SK-N-SH treated with all-trans-retinoic acid at 6 μM for 48 hours (cell line): ENCODE measurements at regions not wholly inside any gene's neighbourhood (a gene's known extent, or its start where the extent isn't known, plus 50 kb on each side); places are given as distances from the start of the nearest gene placed in this dataset.

ENCODE experiments used
- ATAC-seq: fragments of 200-7000 bp; cut with Tn5 transposase; 3 replicates; pipeline ENCODE4 v1.9.1; 2020; ENCODE audit warnings: mild to moderate bottlenecking, moderate library complexity
- ARNTL ChIP-seq: fragments of 450-650 bp; formaldehyde crosslinking; IDR thresholded peaks from 2 replicates; pipeline ENCODE4 v1.5.0; 2020; ENCODE audit warnings: low read depth, mild to moderate bottlenecking, moderate library complexity, borderline replicate concordance
- BACH2 ChIP-seq: fragments of 250-450 bp; sonication (Bioruptor Pico); IDR thresholded peaks from 2 replicates; pipeline ENCODE4 v1.9.0; 2021; ENCODE audit warnings: mild to moderate bottlenecking, borderline replicate concordance
- CSDC2 ChIP-seq: fragments of 250-450 bp; sonication (Bioruptor Pico); IDR thresholded peaks from 2 replicates; pipeline ENCODE4 v1.5.0; 2020; ENCODE audit warnings: mild to moderate bottlenecking, moderate library complexity
- ESRRG ChIP-seq: fragments of 250-450 bp; sonication (Bioruptor Pico); IDR thresholded peaks from 2 replicates; pipeline ENCODE4 v1.6.1; 2021; ENCODE audit warnings: mild to moderate bottlenecking
- ISL1 ChIP-seq: fragments of 250-450 bp; sonication (Bioruptor Pico); IDR thresholded peaks from 2 replicates; pipeline ENCODE4 v2.1.2; 2022; ENCODE audit warnings: mild to moderate bottlenecking, moderate library complexity
- OSR1 ChIP-seq: fragments of 250-450 bp; sonication (Bioruptor Pico); IDR thresholded peaks from 2 replicates; pipeline ENCODE4 v1.8.0; 2022; ENCODE audit warnings: moderate library complexity, mild to moderate bottlenecking, inconsistent platforms
- PPARA ChIP-seq: fragments of 250-450 bp; sonication (Bioruptor Pico); IDR thresholded peaks from 2 replicates; pipeline ENCODE4 v1.5.0; 2020; ENCODE audit warnings: mild to moderate bottlenecking, borderline replicate concordance
- RARB ChIP-seq: fragments of 250-450 bp; sonication (Bioruptor Pico); IDR thresholded peaks from 2 replicates; pipeline ENCODE4 v1.8.0; 2021; ENCODE audit warnings: mild to moderate bottlenecking, moderate library complexity
- SNAI2 ChIP-seq: fragments of 250-450 bp; sonication (Bioruptor Pico); IDR thresholded peaks from 2 replicates; pipeline ENCODE4 v1.5.0; 2020; ENCODE audit warnings: mild to moderate bottlenecking, moderate library complexity
- TCF4 ChIP-seq: fragments of 250-450 bp; sonication (Bioruptor Pico); IDR thresholded peaks from 2 replicates; pipeline ENCODE4 v1.8.0; 2021; ENCODE audit warnings: mild to moderate bottlenecking, moderate library complexity, borderline replicate concordance
- TOX ChIP-seq: fragments of 250-450 bp; sonication (Bioruptor Pico); IDR thresholded peaks from 2 replicates; pipeline ENCODE4 v1.8.0; 2021; ENCODE audit warnings: mild to moderate bottlenecking, moderate library complexity, borderline replicate concordance
- ZC3H10 ChIP-seq: fragments of 250-450 bp; sonication (Bioruptor Pico); IDR thresholded peaks from 2 replicates; pipeline ENCODE4 v1.5.1; 2021; ENCODE audit warnings: mild to moderate bottlenecking, moderate library complexity
- ZFP30 ChIP-seq: fragments of 450-650 bp; formaldehyde crosslinking; IDR thresholded peaks from 2 replicates; pipeline ENCODE4 v1.5.0; 2022; ENCODE audit warnings: mild to moderate bottlenecking, moderate library complexity
- ZNF565 ChIP-seq: fragments of 450-650 bp; formaldehyde crosslinking; conservative IDR thresholded peaks from 2 replicates; pipeline ENCODE4 v1.5.0; 2020; ENCODE audit warnings: low read depth, mild to moderate bottlenecking, moderate library complexity
- ZNF70 ChIP-seq: fragments of 450-650 bp; formaldehyde crosslinking; IDR thresholded peaks from 2 replicates; pipeline ENCODE4 v1.5.0; 2020; ENCODE audit warnings: mild to moderate bottlenecking, moderate library complexity
- ZNF8 ChIP-seq: fragments of 450-650 bp; formaldehyde crosslinking; IDR thresholded peaks from 2 replicates; pipeline ENCODE4 v1.5.0; 2020; ENCODE audit warnings: mild to moderate bottlenecking, moderate library complexity
- TF ChIP-seq, protein P1 (sequence below): fragments of 250-450 bp; sonication (Bioruptor Pico); IDR thresholded peaks from 2 replicates; pipeline ENCODE4 v1.5.1; 2020; ENCODE audit warnings: low read depth, mild to moderate bottlenecking, moderate library complexity
- TF ChIP-seq, protein P2 (sequence below): fragments of 250-450 bp; sonication (Bioruptor Pico); IDR thresholded peaks from 2 replicates; pipeline ENCODE4 v1.8.0; 2020; ENCODE audit warnings: mild to moderate bottlenecking, moderate library complexity, borderline replicate concordance
- TF ChIP-seq, protein P3 (sequence below): fragments of 250-450 bp; sonication (Bioruptor Pico); IDR thresholded peaks from 2 replicates; pipeline ENCODE4 v1.5.0; 2020; ENCODE audit warnings: mild to moderate bottlenecking, moderate library complexity
- TF ChIP-seq, protein P4 (sequence below): fragments of 250-450 bp; sonication (Bioruptor Pico); IDR thresholded peaks from 2 replicates; pipeline ENCODE4 v1.8.0; 2021; ENCODE audit warnings: low read depth, mild to moderate bottlenecking, moderate library complexity, borderline replicate concordance
- TF ChIP-seq, protein P5 (sequence below): fragments of 250-450 bp; sonication (Bioruptor Pico); IDR thresholded peaks from 2 replicates; pipeline ENCODE4 v1.5.1; 2021; ENCODE audit warnings: mild to moderate bottlenecking, moderate library complexity

DNA sequence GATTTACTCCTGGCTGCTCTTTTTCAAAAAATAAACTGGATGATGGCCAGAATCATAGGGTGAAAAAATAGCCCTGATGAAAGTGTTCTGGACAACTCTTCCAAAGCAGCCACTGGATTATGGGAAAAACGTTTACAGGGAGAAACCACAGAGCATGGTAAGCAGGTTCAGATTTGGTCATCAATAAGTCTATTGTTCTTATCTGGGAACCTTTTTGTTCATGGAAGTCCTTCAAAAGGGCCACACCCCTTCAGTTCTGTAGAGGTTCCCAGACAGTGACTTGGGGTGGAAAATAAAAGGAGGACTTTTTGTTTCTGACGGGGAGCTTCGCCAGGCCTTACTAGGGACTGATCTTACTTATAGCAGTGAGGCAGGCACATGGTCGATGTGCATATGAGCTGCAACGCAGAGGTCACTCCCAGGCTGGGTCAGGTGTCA lies 117.4 kb upstream of the SLC38A2 start:
- TF ChIP-seq TOX (CRISPR knock-in tag) (no peak), ZFP30 (CRISPR knock-in tag) (no peak)
- no peak for ATAC-seq

DNA sequence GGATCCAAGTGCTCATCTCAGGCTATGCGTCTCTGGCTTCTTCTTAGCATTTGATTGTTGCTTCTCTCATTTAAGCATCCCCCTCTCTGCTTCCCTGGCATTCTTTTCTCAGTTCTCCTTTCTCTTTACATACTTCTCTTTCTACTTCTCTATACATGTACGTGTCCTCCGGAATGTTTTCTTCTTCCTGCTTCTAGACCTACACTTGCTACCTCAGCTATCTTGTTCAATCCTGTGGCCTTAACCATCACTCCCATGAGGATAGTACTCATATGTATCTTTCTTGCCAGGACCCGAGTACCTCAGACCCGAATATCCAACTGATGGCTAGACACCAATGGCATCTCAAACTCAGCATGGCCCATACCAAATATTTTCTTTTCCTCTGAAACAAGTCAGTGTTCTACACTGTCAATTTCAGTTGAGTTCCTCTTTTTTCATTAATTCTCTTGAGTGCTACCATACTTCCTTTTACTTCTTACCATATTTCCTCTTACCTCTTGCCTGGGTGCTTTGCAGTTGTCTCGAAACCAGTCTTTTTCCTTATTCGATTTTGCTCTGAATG lies 115.1 kb upstream of the SLC38A2 start:
- ATAC-seq: no peak
- no peak for TF ChIP-seq SNAI2 (CRISPR knock-in tag)
- TF ChIP-seq, protein P1, sequence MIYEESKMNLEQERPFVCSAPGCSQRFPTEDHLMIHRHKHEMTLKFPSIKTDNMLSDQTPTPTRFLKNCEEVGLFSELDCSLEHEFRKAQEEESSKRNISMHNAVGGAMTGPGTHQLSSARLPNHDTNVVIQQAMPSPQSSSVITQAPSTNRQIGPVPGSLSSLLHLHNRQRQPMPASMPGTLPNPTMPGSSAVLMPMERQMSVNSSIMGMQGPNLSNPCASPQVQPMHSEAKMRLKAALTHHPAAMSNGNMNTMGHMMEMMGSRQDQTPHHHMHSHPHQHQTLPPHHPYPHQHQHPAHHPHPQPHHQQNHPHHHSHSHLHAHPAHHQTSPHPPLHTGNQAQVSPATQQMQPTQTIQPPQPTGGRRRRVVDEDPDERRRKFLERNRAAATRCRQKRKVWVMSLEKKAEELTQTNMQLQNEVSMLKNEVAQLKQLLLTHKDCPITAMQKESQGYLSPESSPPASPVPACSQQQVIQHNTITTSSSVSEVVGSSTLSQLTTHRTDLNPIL (CRISPR knock-in tag): no peak
- TF ChIP-seq, protein P2, sequence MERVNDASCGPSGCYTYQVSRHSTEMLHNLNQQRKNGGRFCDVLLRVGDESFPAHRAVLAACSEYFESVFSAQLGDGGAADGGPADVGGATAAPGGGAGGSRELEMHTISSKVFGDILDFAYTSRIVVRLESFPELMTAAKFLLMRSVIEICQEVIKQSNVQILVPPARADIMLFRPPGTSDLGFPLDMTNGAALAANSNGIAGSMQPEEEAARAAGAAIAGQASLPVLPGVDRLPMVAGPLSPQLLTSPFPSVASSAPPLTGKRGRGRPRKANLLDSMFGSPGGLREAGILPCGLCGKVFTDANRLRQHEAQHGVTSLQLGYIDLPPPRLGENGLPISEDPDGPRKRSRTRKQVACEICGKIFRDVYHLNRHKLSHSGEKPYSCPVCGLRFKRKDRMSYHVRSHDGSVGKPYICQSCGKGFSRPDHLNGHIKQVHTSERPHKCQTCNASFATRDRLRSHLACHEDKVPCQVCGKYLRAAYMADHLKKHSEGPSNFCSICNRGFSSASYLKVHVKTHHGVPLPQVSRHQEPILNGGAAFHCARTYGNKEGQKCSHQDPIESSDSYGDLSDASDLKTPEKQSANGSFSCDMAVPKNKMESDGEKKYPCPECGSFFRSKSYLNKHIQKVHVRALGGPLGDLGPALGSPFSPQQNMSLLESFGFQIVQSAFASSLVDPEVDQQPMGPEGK (CRISPR knock-in tag): no peak
- TF ChIP-seq, protein P3, sequence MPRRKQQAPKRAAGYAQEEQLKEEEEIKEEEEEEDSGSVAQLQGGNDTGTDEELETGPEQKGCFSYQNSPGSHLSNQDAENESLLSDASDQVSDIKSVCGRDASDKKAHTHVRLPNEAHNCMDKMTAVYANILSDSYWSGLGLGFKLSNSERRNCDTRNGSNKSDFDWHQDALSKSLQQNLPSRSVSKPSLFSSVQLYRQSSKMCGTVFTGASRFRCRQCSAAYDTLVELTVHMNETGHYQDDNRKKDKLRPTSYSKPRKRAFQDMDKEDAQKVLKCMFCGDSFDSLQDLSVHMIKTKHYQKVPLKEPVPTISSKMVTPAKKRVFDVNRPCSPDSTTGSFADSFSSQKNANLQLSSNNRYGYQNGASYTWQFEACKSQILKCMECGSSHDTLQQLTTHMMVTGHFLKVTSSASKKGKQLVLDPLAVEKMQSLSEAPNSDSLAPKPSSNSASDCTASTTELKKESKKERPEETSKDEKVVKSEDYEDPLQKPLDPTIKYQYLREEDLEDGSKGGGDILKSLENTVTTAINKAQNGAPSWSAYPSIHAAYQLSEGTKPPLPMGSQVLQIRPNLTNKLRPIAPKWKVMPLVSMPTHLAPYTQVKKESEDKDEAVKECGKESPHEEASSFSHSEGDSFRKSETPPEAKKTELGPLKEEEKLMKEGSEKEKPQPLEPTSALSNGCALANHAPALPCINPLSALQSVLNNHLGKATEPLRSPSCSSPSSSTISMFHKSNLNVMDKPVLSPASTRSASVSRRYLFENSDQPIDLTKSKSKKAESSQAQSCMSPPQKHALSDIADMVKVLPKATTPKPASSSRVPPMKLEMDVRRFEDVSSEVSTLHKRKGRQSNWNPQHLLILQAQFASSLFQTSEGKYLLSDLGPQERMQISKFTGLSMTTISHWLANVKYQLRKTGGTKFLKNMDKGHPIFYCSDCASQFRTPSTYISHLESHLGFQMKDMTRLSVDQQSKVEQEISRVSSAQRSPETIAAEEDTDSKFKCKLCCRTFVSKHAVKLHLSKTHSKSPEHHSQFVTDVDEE (CRISPR knock-in tag): no peak
- no peak for TF ChIP-seq ZNF70

DNA sequence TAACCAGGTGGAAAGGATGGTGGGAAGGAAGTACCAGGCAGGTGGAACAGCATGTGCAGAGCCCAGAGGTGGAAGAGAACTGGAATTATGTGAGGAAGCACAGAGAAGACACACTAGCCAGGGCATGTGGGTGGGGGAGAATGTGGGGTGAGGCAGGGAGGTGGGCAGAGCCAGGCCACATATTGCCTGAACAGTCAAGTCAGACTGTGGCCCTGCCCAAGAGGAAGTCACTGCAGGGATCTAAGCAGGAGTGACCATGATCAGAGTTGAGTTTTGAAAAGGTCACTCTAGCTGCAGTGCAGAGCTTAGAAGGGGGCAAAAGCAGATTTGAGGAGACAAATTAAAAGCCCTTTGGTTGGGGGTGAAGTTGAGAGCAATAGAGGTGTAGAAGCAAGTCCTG lies 114.0 kb upstream of the SLC38A2 start:
- no peak for TF ChIP-seq PPARA (CRISPR knock-in tag)
- TF ChIP-seq ZFP30 (CRISPR knock-in tag): no peak
- TF ChIP-seq ESRRG (CRISPR knock-in tag): no peak
- TF ChIP-seq, protein P2 (CRISPR knock-in tag): no peak
- no peak for ATAC-seq

DNA sequence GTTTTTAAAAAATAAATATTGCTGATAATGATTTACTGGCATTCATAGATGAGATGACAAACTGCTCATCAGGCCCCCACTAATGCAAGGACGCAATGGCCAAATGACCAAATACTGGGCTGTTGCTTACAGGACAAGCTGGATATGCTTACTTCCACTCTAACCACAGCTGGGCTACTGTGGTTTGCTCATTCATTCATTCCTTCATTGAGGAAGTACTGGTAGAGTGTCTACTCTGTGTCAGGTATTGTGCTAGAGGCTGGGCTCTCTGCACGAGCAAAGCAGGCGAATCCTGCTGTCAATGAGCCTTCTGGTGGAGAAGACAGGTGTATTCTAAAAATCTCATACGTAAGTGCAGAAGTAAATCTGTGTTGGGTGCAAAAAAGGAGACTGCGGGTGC lies 113.3 kb upstream of the SLC38A2 start:
- no peak for TF ChIP-seq SNAI2 (CRISPR knock-in tag)
- no peak for TF ChIP-seq ZC3H10 (CRISPR knock-in tag)
- no peak for TF ChIP-seq OSR1 (CRISPR knock-in tag)
- TF ChIP-seq, protein P4, sequence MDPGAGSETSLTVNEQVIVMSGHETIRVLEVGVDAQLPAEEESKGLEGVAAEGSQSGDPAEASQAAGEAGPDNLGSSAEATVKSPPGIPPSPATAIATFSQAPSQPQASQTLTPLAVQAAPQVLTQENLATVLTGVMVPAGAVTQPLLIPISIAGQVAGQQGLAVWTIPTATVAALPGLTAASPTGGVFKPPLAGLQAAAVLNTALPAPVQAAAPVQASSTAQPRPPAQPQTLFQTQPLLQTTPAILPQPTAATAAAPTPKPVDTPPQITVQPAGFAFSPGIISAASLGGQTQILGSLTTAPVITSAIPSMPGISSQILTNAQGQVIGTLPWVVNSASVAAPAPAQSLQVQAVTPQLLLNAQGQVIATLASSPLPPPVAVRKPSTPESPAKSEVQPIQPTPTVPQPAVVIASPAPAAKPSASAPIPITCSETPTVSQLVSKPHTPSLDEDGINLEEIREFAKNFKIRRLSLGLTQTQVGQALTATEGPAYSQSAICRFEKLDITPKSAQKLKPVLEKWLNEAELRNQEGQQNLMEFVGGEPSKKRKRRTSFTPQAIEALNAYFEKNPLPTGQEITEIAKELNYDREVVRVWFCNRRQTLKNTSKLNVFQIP (CRISPR knock-in tag): no peak
- TF ChIP-seq RARB (CRISPR knock-in tag): no peak
- TF ChIP-seq TCF4 (CRISPR knock-in tag): no peak
- no peak for TF ChIP-seq PPARA (CRISPR knock-in tag)
- no peak for TF ChIP-seq ISL1 (CRISPR knock-in tag)
- TF ChIP-seq, protein P1 (CRISPR knock-in tag): no peak
- TF ChIP-seq ZNF70: no peak
- TF ChIP-seq ARNTL (CRISPR knock-in tag): no peak
- TF ChIP-seq ZNF8 (CRISPR knock-in tag): no peak
- no peak for TF ChIP-seq ZFP30 (CRISPR knock-in tag)
- no peak for TF ChIP-seq BACH2 (CRISPR knock-in tag)
- TF ChIP-seq, protein P2 (CRISPR knock-in tag): no peak
- TF ChIP-seq, protein P5, sequence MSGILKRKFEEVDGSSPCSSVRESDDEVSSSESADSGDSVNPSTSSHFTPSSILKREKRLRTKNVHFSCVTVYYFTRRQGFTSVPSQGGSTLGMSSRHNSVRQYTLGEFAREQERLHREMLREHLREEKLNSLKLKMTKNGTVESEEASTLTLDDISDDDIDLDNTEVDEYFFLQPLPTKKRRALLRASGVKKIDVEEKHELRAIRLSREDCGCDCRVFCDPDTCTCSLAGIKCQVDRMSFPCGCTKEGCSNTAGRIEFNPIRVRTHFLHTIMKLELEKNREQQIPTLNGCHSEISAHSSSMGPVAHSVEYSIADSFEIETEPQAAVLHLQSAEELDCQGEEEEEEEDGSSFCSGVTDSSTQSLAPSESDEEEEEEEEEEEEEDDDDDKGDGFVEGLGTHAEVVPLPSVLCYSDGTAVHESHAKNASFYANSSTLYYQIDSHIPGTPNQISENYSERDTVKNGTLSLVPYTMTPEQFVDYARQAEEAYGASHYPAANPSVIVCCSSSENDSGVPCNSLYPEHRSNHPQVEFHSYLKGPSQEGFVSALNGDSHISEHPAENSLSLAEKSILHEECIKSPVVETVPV (CRISPR knock-in tag): no peak
- no peak for TF ChIP-seq ZNF565
- no peak for TF ChIP-seq TOX (CRISPR knock-in tag)
- no peak for TF ChIP-seq CSDC2 (CRISPR knock-in tag)
- no peak for TF ChIP-seq ESRRG (CRISPR knock-in tag)
- no peak for ATAC-seq
